H1 (cell line): ENCODE measurements at regions not wholly inside any gene's neighbourhood (a gene's known extent, or its start where the extent isn't known, plus 50 kb on each side); places are given as distances from the start of the nearest gene placed in this dataset.

Source experiments
- CTCF ChIA-PET: fragments of 300-600 bp; sonication (Branson Sonifier 250); formaldehyde crosslinking; loops from one replicate; lab custom pipeline; 2021; ENCODE audit not compliant: partially characterized antibody; lab: Charles Lee
- POLR2A ChIA-PET: fragments of 300-600 bp; sonication (Branson Sonifier 250); formaldehyde crosslinking; loops from one replicate; lab custom pipeline; 2021; ENCODE audit warnings: inconsistent platforms; ENCODE audit not compliant: partially characterized antibody; lab: Charles Lee
- DNase-seq, 2 experiments: peaks; one replicate each; pipeline versions ENCODE4 v3.0.0 to v3.0.0-alpha.2; 2010 to 2022; ENCODE audit warnings: low spot score in 2 of 2, low read depth in 1 of 2, mixed read lengths in 1 of 2
- FAIRE-seq: peaks from 2 replicates; lab custom pipeline; 2011; peaks lifted over from hg19 to GRCh38; lab: Jason Lieb, UNC
- H2AFZ ChIP-seq: 2 replicates; pipeline ENCODE4 v1.8.1; 2012; ENCODE audit warnings: low read length, inconsistent platforms
- H2AK5ac ChIP-seq: 2 replicates; pipeline ENCODE4 v1.6.1; 2013; ENCODE audit warnings: low read depth, low read length
- H2BK120ac ChIP-seq: replicated peaks from 2 replicates; pipeline ENCODE3; 2013; ENCODE audit warnings: low read depth, low read length, inconsistent platforms
- H2BK12ac ChIP-seq: 2 replicates; pipeline ENCODE4 v1.6.1; 2013; ENCODE audit warnings: low read depth, low read length
- H2BK15ac ChIP-seq: 2 replicates; pipeline ENCODE4 v1.6.1; 2013; ENCODE audit warnings: low read length
- H2BK20ac ChIP-seq: 2 replicates; pipeline ENCODE4 v1.6.1; 2013; ENCODE audit warnings: low read length
- H2BK5ac ChIP-seq: 2 replicates; pipeline ENCODE4 v1.6.1; 2013; ENCODE audit warnings: low read depth, low read length
- H3K14ac ChIP-seq: 2 replicates; pipeline ENCODE4 v1.6.1; 2013; ENCODE audit warnings: inconsistent platforms; ENCODE audit not compliant: insufficient read length
- H3K18ac ChIP-seq: 2 replicates; pipeline ENCODE4 v1.6.1; 2013; ENCODE audit warnings: low read length; ENCODE audit errors: extremely low read depth
- H3K23ac ChIP-seq: 2 replicates; pipeline ENCODE4 v1.6.1; 2013; ENCODE audit warnings: inconsistent platforms; ENCODE audit not compliant: insufficient read length
- H3K23me2 ChIP-seq: 2 replicates; pipeline ENCODE4 v1.6.1; 2013; ENCODE audit warnings: low read depth, low read length
- H3K27ac ChIP-seq: 2 replicates; pipeline ENCODE4 v1.6.1; 2011; ENCODE audit warnings: low read depth, low read length, inconsistent platforms
- H3K27me3 ChIP-seq, 4 experiments: replicated peaks in 1 of 4; 1 replicate in 1 of 4; 2 replicates in 3 of 4; pipeline versions ENCODE4 v1.6.1 to v1.8.1; 2011 to 2013; ENCODE audit warnings: low read length in 3 of 4, mild to moderate bottlenecking in 3 of 4, inconsistent platforms in 2 of 4, mixed read lengths in 2 of 4, moderate library complexity in 1 of 4; ENCODE audit not compliant: control insufficient read depth in 3 of 4, insufficient read depth in 3 of 4; ENCODE audit errors: extremely low read depth in 1 of 4
- H3K36me3 ChIP-seq, 4 experiments: 2 replicates each; pipeline versions ENCODE4 v1.6.1 to v1.8.1; 2011 to 2013; ENCODE audit warnings: mild to moderate bottlenecking in 4 of 4, low read length in 3 of 4, moderate library complexity in 2 of 4, control low read depth in 1 of 4, inconsistent platforms in 1 of 4; ENCODE audit not compliant: insufficient read depth in 4 of 4, control insufficient read depth in 2 of 4
- H3K4ac ChIP-seq: replicated peaks from 2 replicates; pipeline ENCODE3; 2013; ENCODE audit warnings: low read length, low read depth, mixed read lengths, inconsistent platforms; ENCODE audit not compliant: insufficient read length
- H3K4me1 ChIP-seq, 4 experiments: replicated peaks in 1 of 4; 1 replicate in 1 of 4; 2 replicates in 3 of 4; pipeline versions ENCODE4 v1.6.1 to v1.8.1; 2011 to 2013; ENCODE audit warnings: low read length in 3 of 4, inconsistent platforms in 2 of 4, mixed read lengths in 1 of 4; ENCODE audit not compliant: insufficient read depth in 4 of 4, control insufficient read depth in 3 of 4
- H3K4me2 ChIP-seq, 2 experiments: 2 replicates each; pipeline versions ENCODE4 v1.6.1 to v1.8.1; 2011 to 2013; ENCODE audit warnings: low read depth in 2 of 2, low read length in 2 of 2, control low read depth in 1 of 2, inconsistent platforms in 1 of 2, mild to moderate bottlenecking in 1 of 2; ENCODE audit not compliant: insufficient read depth in 1 of 2
- H3K4me3 ChIP-seq, 4 experiments: fragments of 200-600, 300-600 bp in 1 of 4; sonication (generic), shearing (Covaris generic), sonication (Bioruptor Twin) in 1 of 4; 2 replicates each; pipeline versions ENCODE4 v1.5.1 to v1.8.1; 2011 to 2016; ENCODE audit warnings: low read length in 4 of 4, low read depth in 3 of 4, control low read depth in 2 of 4, inconsistent platforms in 2 of 4, mild to moderate bottlenecking in 2 of 4, mixed read lengths in 1 of 4, moderate library complexity in 1 of 4; ENCODE audit not compliant: insufficient read depth in 2 of 4; ENCODE audit errors: extremely low read depth in 1 of 4
- H3K56ac ChIP-seq: replicated peaks from 2 replicates; pipeline ENCODE3; 2013; ENCODE audit warnings: low read depth, mild to moderate bottlenecking, mixed read lengths, low read length, inconsistent platforms; ENCODE audit not compliant: insufficient read length
- H3K79me1 ChIP-seq: 2 replicates; pipeline ENCODE4 v1.6.1; 2013; ENCODE audit warnings: low read depth, low read length, control low read depth
- H3K79me2 ChIP-seq, 2 experiments: 2 replicates each; pipeline versions ENCODE4 v1.6.1 to v1.8.1; 2012 to 2013; ENCODE audit warnings: low read length in 2 of 2, mild to moderate bottlenecking in 2 of 2, inconsistent platforms in 1 of 2; ENCODE audit not compliant: insufficient read depth in 2 of 2, control insufficient read depth in 1 of 2
- H3K9ac ChIP-seq, 4 experiments: replicated peaks in 1 of 4; 1 replicate in 1 of 4; 2 replicates in 3 of 4; pipeline versions ENCODE4 v1.6.1 to v1.8.1; 2011 to 2013; ENCODE audit warnings: low read depth in 3 of 4, low read length in 3 of 4, control low read depth in 2 of 4, mild to moderate bottlenecking in 2 of 4, moderate library complexity in 2 of 4, inconsistent platforms in 1 of 4; ENCODE audit errors: extremely low read depth in 1 of 4
- H3K9me3 ChIP-seq, 2 experiments: 2 replicates each; pipeline versions ENCODE4 v1.6.1 to v1.8.1; 2012 to 2013; ENCODE audit warnings: mild to moderate bottlenecking in 2 of 2, moderate library complexity in 2 of 2, control low read depth in 1 of 2, inconsistent platforms in 1 of 2, low read depth in 1 of 2, low read length in 1 of 2, mixed read lengths in 1 of 2; ENCODE audit not compliant: insufficient read depth in 2 of 2
- H4K20me1 ChIP-seq, 2 experiments: replicated peaks in 1 of 2; 2 replicates each; pipeline versions ENCODE3 to v1.8.1; 2011 to 2013; ENCODE audit warnings: inconsistent platforms in 2 of 2, low read length in 2 of 2, mild to moderate bottlenecking in 1 of 2; ENCODE audit not compliant: insufficient read depth in 2 of 2, control insufficient read depth in 1 of 2
- H4K5ac ChIP-seq: 2 replicates; pipeline ENCODE4 v1.6.1; 2013; ENCODE audit warnings: low read length, low read depth, mixed read lengths, inconsistent platforms; ENCODE audit not compliant: insufficient read length
- H4K8ac ChIP-seq: 2 replicates; pipeline ENCODE4 v1.8.0; 2013; ENCODE audit warnings: mild to moderate bottlenecking, moderate library complexity, low read length, inconsistent platforms; ENCODE audit not compliant: insufficient read depth; ENCODE audit errors: extremely low read depth
- H4K91ac ChIP-seq: replicated peaks from 2 replicates; pipeline ENCODE3; 2013; ENCODE audit warnings: low read length, mixed read lengths, inconsistent platforms; ENCODE audit not compliant: insufficient read length
- ASH2L ChIP-seq: fragments of 200-600, 300-600 bp; sonication (generic); IDR thresholded peaks from one replicate; pipeline ENCODE4 v1.7.1; 2017; ENCODE audit warnings: low read length
- SP2 ChIP-seq: IDR thresholded peaks from 2 replicates; pipeline ENCODE4 v1.6.1; 2012; ENCODE audit warnings: mild to moderate bottlenecking, low read length, inconsistent platforms
- TAF1 ChIP-seq: IDR thresholded peaks from 2 replicates; pipeline ENCODE4 v1.6.1; 2011; ENCODE audit warnings: mild to moderate bottlenecking, low read depth, low read length
- TCF12 ChIP-seq: IDR thresholded peaks from 2 replicates; pipeline ENCODE4 v1.6.1; 2011; ENCODE audit warnings: low read depth, mild to moderate bottlenecking, low read length
- WGBS, 2 experiments: shearing (Covaris generic) in 1 of 2; methylation state at CpG; one replicate each; pipeline versions ENCODE4 v1.1.6 to v1.1.7; 2013 to 2015; ENCODE audit warnings: low lambda C conversion rate in 2 of 2, mixed read lengths in 2 of 2, inconsistent platforms in 1 of 2, low coverage in 1 of 2, missing lambda C conversion rate in 1 of 2; ENCODE audit not compliant: insufficient replicate concordance in 2 of 2, insufficient coverage in 1 of 2, insufficient read length in 1 of 2; ENCODE audit errors: extremely low coverage in 1 of 2, missing lambda C conversion rate in 1 of 2; 5-methylcytosine and 5-hydroxymethylcytosine counted together

DNA sequence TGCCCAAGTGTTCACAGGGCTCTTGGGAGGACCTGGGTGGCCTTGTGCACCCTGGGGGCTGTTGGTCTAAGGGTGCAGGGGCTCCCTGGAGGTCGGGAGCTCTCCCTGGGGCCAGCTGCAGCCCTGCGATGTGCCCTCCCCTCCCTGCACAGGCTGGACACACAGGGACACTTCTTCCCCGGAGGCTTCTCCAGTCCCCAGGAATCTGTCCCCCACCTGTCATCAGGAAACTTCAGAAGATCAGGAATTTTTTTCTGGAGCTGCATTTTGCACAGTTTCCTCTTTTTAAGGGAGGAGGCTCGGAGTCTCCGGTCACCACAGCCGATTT lies 66.9 kb upstream of the BHLHE23 start:
- H3K27me3 ChIP-seq = peaks cover 9 to 26% (median 19%) of the 10 kb centered on the region in 4 experiments
- ChIA-PET CTCF (interaction anchor here (0.6 to 1.9 kb wide), 4 partner anchors 8 to 66 kb away, joined by 3 to 6 read pairs (median 4); no protein-coding TSS in a partner anchor), POLR2A (interaction anchor here (1.2 kb wide), 1 partner anchor 8 kb away, joined by 3 read pairs; no protein-coding TSS in a partner anchor)
- no peak overlapping the region for H3K27ac ChIP-seq
- H4K5ac ChIP-seq = no peak overlapping the region
- no peak overlapping the region for H3K56ac ChIP-seq
- no peaks in the 10 kb centered on the region for H3K79me1 ChIP-seq
- H3K4me2 ChIP-seq = no peak overlapping the region
- FAIRE-seq (no peak), DNase-seq (no peak)
- no peak overlapping the region for H2AFZ ChIP-seq
- H4K8ac ChIP-seq = no peak overlapping the region
- H3K4me1 ChIP-seq = peaks cover 0 to 5% (median under 1%) of the 10 kb centered on the region in 4 experiments; a peak in 5 of 7 replicates
- no peak overlapping the region for H2BK12ac ChIP-seq
- no peaks in the 10 kb centered on the region for H4K20me1 ChIP-seq
- no peak overlapping the region for H2BK120ac ChIP-seq
- no peaks in the 10 kb centered on the region for H3K36me3 ChIP-seq
- no peak overlapping the region for H2BK5ac ChIP-seq
- peaks cover 3% of the 10 kb centered on the region; the same call in 1 of the 2 replicates for H3K23me2 ChIP-seq
- no peak overlapping the region for H3K9ac ChIP-seq
- H3K9me3 ChIP-seq = no peaks in the 10 kb centered on the region; a peak in 1 of 4 replicates
- TF ChIP-seq TCF12 (no peak), SP2 (no peak), ASH2L (no peak), TAF1 (no peak)
- no peak overlapping the region for H2BK15ac ChIP-seq
- H3K79me2 ChIP-seq = no peaks in the 10 kb centered on the region
- H3K23ac ChIP-seq = no peak overlapping the region
- H4K91ac ChIP-seq = no peak overlapping the region
- H3K14ac ChIP-seq = no peak overlapping the region
- H2BK20ac ChIP-seq = no peak overlapping the region
- 85% methylated on average over 6 of the region's 6 CpGs; no CpG with 5 or more reads in 1 of the 2 experiments for whole genome bisulfite sequencing, 2 experiments
- no peak overlapping the region for H2AK5ac ChIP-seq
- no peak overlapping the region for H3K4ac ChIP-seq
- H3K18ac ChIP-seq = no peak overlapping the region
- H3K4me3 ChIP-seq = no peak overlapping the region
